ENCODE measurements at regions not wholly inside any gene's neighbourhood (a gene's known extent, or its start where the extent isn't known, plus 50 kb on each side); places are given as distances from the start of the nearest gene placed in this dataset.

DNA sequence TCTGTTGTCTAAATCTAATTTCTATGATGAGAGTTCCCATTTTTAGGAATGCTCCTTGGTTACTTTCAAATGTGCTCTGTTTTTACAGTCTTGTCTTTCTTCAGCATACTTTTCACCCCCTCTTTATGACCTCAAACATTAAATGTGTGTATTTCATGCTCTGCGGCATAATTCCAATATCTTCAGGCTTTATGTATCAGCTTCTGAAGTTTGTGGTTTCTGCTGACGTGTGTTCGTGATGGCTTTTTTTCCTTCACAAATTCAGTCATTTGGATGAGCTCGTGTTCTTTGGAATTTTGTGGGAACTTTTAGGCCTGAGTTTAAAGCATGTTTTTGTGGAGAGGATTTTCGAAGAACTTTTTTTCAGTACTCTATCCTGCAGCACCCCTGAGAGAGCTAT, 97.7 kb upstream of the CHRNA7 start:
- TF ChIP-seq POLR2AphosphoS5 (IDR thresholded peaks at IDR 0.05; ENCODE audit: borderline replicate concordance, low read depth, low read length) (no peak), EZH2 (IDR thresholded peaks at IDR 0.05) (no peak), FOXP2 (optimal IDR thresholded peaks at IDR 0.05; ENCODE audit: control extremely low read depth, extremely low read length, insufficient read depth) (no peak)
